WI38 (cell line): ENCODE measurements at regions not wholly inside any gene's neighbourhood (a gene's known extent, or its start where the extent isn't known, plus 50 kb on each side); places are given as distances from the start of the nearest gene placed in this dataset.

ENCODE experiments used
- H3K4me3 ChIP-seq: 2 replicates; pipeline ENCODE4 v1.5.1; 2011; ENCODE audit warnings: low read depth, mild to moderate bottlenecking, control low read depth, low read length
- CTCF ChIP-seq: IDR thresholded peaks from 2 replicates; pipeline ENCODE4 v1.5.1; 2012; ENCODE audit warnings: low read depth, mild to moderate bottlenecking, control low read depth, low read length

- TF ChIP-seq CTCF: no peak
These were observed 115.6 kb downstream of the MN1 start for GRCh38 chr22:27685970-27686369.

GRCh38 chr22:27686534-27686933, 115.0 kb downstream of the MN1 start:
- TF ChIP-seq CTCF: no peak
- H3K4me3 ChIP-seq: no peak overlapping the region

More at GRCh38 chr22:27685970-27686369, 115.6 kb downstream of the MN1 start:
- no peak overlapping the region for H3K4me3 ChIP-seq

GRCh38 chr22:27687984-27688545, 113.5 kb downstream of the MN1 start:
- no peak for TF ChIP-seq CTCF

GRCh38 chr22:27689664-27690063, 111.9 kb downstream of the MN1 start:
- no peak overlapping the region for H3K4me3 ChIP-seq
- no peak for TF ChIP-seq CTCF

More at GRCh38 chr22:27687984-27688545, 113.5 kb downstream of the MN1 start:
- no peak overlapping the region for H3K4me3 ChIP-seq

- no peak for TF ChIP-seq CTCF
- no peak overlapping the region for H3K4me3 ChIP-seq
These were observed 111.0 kb downstream of the MN1 start for GRCh38 chr22:27690599-27690998.

- no peak for TF ChIP-seq CTCF
- H3K4me3 ChIP-seq: no peak overlapping the region
These were observed 109.3 kb downstream of the MN1 start for GRCh38 chr22:27692243-27692642.

- no peak for TF ChIP-seq CTCF
These were observed 105.6 kb downstream of the MN1 start for GRCh38 chr22:27695925-27696324.

More at GRCh38 chr22:27695925-27696324, 105.6 kb downstream of the MN1 start:
- no peak overlapping the region for H3K4me3 ChIP-seq
